ENCODE measurements at regions not wholly inside any gene's neighbourhood (a gene's known extent, or its start where the extent isn't known, plus 50 kb on each side); places are given as distances from the start of the nearest gene placed in this dataset.
"Not testable (repeated sequence)": the region's sequence is repeated elsewhere in the genome, so short reads cannot be mapped to it uniquely, and the experiment has no call there.

DNA sequence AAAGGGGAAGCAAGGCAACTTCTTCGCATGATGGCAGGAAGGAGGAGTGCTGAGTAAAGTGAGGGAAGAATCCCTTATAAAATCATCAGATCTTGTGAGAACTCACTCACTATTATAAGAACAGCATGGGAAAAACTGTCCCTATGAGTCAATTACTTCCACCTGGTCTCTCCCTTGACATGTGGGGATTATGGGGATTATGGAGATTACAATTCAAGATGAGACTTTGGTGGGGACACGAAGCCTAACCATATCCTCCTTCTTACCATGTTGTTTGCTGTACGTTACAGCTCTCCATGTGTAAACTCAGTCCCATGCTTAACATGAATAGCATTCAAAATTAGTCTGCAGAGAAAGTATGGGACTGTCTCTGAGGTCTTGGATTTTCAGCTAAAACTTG, 1096.8 kb upstream of the ACVR2A start:
- DNase-seq = no peak

DNA sequence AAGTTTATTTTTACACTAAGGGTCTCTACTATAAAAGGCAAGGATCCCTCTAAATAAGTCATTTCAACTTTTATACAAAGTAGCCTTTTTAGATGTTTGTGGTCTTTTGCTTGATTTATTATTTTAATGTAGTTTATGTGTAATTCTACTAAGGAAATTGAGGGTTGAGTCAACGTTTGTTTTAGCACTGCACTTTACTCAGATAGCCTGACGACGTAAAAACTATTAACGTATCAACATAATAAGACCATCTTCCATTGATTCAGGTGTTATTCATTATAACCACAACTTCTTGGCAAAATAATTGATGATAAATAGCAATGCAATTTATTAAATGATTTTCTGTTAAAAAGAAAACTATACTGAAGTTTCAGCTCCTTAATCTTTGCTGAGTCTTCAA, 1103.6 kb upstream of the ACVR2A start:
- no peak for DNase-seq

DNA sequence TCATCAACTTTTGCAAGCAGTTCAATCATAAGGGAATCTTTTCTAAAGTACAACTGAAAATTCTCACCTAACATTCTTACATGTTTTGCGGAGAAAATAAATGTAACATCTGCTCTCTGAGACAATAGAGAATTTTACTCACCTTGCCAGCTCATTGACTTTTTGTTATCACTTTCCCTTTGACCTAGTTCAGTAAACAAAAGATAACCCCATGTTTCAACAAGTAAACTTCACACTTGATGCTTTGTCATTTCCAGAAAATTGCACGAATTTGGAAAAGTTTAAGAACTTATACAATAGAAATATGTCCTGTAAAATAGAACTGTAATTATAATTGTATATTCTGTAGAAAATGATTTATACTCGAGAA, 1110.0 kb upstream of the ACVR2A start:
- no peak for DNase-seq

DNA sequence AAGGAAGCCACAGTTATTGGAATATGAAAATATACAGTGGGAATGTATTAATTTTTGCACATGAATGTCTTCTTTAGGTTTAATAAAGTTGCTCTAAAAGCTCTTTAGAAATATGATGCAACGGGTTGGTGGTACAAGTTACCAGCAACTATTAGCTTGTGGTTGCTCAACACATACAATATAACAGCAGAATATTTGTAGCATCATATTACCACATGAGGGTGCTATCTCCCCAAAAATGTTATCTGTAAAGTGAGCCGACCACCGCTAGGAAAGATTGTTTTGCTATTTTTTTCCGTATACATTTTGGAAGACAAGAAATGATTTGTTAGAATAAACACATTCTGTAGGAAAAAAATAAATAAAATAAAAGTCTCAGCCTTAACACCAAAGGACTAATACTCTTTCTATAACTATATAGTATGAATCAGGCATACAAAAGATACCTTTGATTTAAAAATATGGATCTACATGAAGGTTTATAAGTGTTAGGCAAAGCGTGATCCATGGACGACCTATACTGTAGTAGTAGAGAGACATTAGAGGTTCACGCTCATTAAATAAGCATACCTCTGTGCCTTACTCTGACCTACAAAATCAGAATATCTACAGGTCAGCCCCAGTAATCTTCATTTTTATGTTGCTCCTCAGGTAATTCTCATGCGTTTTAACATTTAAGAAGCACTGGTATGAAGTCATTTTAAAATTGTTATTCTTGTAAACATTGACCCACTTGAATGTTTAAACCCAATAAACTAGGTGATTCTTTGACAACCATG, 1110.6 kb upstream of the ACVR2A start:
- no peak for DNase-seq

DNA sequence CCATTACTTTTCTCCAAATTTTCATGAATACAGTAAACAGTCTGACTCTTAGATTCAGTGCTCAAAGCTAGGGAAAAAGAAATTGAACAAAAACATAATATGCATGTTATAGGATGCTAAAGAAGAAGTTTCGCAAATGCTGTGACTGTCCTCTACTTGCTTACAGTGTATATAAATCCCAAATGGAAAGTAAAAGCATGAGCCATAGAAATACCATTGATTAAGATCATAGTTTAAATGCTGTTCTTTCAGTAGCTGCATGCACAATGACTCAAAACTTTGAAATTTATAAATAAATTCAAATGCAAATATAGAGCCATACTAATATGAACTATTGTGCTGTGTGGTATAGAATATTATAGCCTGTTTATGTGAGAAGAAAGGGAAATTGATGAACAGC, 1113.9 kb upstream of the ACVR2A start:
- DNase-seq = no peak

DNA sequence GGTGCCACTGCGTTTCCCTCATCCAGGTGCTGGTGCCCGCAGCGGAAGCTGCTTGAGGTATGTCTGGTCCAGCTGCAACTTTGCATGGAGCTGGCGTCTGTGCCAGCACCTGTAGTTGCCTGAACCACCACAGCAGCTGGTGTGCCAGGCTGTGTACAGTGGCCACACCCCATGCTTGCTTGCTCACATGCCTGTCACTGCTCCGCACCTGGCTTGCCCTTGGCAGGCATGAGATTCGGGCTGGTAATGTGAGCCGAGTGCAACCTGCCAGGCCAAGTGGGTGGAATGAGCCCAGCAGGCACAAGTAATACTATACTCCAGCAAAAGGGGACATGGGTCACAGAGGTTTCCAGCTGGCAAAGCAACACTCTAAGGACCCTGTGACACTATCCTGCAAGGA, 1123.3 kb upstream of the ACVR2A start:
- DNase-seq = no peak

DNA sequence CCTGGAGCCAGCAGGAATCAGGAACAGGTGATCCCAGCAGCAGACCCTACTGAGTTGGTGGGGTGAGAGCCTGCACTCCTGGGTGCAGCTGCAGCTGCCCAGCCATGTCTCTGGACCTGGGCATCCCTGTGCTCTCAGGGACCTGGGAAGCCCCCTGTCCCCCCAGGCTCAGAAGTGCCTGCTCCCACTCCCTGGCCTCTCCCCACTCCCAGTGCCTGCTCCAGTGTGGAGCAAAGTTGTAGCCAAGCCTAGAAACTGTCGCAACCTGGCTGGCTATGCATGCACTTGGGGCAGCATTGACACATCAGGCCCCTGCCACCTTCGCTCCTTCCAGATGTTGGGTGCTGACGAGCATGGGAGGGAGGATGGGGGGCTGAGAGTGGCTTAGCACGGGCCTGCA, 1124.7 kb upstream of the ACVR2A start:
- no peak for DNase-seq

DNA sequence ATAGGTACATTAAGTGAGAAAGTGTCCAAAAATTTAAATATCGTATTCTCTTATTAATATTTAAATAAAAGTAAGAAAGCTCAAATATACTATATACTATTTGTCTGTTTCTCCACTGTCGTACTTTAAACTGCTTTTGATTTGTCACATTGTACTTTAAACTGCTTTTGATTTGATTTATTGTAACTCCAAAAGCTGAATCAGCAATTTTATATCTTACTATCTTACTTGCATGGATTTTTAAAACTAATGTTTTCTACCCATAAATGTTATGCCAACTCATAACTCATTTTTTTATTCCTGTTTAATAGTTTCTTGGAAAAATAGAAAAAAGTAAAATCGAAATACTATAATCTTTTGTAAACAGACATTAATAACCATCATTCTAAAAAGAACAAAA, 1128.2 kb upstream of the ACVR2A start:
- DNase-seq = no peak

DNA sequence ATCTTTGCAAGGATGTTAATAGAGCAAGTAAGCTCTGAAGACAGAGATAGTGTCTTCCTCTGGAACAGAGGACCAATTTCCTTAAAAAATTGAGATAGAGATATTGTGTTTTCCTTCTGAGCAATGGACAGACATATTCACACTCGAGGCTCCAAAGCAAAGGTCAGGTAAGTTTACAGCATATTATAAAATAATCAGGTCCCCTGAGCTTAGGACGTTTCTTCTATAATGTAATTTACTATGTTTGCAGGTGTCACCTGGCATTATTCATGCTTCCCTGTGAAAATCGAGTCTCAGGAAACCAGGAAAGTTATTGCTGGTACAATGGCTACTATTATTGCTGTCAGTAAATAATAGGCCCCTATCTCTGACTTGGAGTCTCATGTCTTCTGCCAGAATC, 1135.8 kb upstream of the ACVR2A start:
- no peak for DNase-seq

DNA sequence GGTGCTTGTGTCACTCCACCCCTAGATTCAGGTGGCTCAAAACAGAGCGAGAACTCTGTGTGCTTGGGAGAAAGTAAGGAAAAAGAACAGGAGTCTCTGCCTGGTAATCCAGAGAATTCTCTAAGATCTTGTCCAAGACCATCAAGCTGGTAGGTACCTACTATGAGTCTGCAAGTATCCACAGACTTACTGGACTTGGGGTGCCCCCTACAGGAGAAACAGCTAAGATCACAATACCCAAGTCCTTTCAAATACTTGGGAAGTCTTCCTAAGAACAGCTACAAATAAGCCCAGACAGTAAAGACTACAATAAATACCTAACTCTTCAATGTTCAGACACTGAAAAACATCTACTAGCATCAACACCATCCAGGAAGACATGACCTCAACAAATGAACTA, 1143.6 kb upstream of the ACVR2A start:
- DNase-seq = no peak

DNA sequence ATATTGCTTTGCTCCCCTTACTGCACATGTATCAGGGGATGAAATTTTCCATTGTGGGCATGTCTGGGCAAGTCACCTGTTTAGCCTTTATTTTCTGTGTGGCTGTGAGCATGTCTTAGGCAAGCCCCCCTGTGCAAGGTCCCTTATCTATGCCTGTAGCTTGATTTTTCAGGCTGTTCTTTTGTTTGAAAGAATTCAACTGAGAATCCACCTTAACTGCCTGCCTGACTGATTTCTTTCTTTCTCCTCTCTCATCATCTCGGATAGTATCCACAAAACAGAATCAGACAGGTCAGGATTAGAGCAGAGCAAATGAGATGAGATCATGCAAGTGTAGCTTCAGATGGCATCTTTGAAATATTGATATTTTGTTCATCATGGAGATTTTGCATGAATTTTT, 1147.5 kb upstream of the ACVR2A start:
- no peak for DNase-seq

DNA sequence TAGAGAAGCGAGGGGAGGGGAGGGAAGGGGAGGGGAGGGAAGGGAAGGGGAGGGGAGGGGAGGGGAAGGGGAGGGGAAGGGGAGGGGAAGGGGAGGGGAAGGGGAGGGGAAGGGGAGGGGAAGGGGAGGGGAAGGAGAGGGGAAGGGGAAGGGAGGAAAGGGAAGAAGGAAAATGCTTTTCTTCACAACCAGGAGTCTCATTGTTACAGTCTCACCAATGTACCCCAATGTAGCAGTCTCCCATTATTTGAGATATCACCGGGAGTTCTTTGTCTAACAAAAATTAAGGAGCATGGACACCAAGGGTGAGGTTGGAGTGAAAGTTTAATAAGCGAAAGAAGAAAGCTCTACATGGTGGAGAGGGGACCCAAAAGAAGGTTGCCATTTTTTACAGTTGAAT, 1148.0 kb upstream of the ACVR2A start:
- DNase-seq = not testable (repeated sequence)

DNA sequence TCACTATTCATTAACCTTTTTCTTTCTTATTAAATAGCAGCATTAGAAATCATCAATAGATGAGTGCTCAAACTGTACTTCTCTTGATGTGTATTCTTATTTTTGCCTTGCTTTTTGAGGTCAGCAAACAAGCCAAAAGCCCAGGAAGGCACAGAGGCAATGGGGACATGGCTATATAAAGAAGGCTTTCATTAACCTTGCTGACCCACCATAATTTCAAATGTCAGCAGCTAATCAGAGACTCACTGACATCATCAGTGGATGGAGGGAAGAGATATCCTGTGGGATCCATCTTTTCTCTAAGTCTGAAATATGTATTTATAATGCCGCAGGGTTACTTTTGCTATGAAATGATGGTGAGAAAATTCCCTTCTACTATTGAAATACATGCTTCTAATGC, 1162.8 kb upstream of the ACVR2A start:
- DNase-seq = no peak

DNA sequence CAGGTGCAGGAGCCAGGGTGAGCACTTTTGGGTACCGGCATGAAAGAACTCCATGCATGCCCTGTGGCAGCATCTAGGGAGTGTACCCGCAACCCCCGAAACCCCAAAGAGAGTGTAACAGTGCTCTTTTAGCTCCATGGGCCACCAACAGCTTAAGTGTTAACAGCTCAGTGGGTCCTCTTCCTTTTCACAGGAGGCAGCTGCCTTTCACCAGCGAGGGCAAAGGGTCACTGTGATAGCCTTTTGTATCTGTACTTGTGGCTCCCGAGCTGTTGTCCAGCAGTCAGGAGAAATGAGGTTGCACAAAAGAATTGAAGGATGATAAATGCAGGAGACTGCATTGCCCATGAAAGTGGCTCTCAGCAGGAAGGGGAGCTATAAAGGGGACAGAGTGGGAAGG, 1166.3 kb upstream of the ACVR2A start:
- DNase-seq = no peak

DNA sequence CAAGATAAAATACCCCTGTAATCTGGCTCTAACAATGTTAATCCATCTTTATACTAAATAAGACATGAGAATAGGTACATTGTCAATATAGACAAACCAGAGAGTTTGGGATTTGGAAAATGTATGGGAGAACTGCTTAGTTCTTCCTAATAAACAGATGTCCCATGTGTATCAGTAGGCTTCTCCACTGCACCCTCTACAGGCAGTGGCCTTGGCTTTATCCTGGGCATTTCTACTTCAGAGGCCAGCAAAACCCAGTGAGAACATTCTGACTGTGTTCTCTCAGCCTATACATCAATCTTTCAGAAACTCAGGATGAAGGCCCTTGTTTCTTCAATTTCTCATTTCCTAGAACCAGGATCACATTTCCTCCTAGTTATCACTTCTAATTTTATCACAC, 1167.5 kb upstream of the ACVR2A start:
- DNase-seq = no peak

DNA sequence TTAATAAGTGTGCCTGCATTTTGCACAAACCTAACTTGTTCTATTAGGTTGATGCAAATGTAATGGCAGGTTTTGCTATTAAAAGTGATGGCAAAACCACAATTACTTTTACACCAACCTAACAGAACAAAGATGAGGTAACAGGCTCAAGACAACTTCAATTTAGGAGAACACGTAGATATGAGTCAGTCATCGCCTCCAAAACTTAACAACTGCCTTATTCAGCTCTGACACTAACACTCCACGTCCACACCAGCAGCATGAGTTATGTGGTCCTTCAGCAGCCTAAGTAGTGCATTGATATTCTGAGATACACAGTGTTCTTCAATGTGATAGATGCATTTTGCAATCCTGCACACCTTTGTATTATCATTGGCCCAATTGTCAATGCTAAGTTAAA, 1175.1 kb upstream of the ACVR2A start:
- no peak for DNase-seq

DNA sequence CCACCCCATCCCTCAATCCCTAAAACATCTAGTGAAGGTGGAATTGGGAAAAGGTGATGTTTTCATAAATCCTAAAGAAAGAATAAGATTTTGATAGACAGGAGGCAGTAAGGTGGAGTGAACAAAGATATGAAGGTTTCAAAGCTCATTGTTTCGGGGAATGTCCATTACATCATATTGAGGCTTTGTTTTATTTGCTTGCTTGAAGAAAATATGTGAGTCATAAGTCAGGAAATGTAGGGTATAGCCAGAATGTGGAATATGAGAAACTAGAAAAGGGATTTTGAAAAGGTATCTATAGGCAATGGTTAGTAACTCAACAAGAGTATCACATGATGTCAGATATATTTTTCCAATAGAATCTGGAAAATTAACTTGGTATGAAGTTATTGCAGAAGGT, 1178.5 kb upstream of the ACVR2A start:
- DNase-seq = no peak

DNA sequence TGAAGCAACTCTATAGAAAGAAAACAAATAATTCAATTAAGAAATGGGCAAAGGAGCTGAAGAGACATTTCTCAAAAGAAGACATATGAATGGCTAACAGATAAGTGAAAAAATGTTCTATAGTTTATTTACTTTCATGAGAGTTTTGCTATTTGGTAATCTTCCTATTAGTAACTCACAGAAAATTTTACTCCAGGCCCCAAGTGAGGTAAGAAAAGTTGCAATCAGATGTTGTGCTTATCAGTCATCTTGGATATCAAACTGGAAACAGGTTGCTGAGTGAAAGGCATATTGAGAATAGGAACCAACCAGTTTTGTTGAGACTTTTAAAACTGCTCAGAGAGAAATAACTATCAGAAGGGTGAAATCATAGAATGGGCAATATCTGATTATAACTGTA, 1179.0 kb upstream of the ACVR2A start:
- DNase-seq = no peak

DNA sequence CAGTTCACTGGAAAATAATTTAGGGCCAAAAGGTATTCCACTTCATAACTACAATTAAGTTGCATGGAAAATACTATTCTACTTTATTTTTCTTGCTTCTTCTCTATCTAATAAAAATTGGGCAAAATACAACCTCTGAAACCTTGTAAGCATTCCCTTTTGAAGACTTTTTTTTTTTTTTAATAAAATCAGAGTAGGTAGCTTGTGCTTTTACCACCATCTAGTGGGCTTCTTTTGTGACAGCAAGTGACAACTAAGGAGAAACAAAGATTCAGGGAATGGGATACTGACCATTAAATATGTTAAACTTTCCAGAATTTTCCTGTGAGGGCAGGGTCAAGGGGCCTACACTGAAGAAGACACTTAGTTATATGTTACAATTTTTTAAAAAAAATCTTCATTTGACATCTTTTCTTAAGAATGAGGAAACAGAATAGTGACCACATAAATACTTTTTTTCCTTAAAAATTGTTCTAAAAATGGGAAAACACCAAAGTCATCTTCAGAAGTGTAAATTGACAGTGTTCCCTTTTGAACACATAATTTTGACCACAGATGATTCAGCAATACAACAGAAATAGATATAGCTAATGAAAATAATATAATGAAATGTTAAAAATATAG, 1183.2 kb upstream of the ACVR2A start:
- DNase-seq = no peak

DNA sequence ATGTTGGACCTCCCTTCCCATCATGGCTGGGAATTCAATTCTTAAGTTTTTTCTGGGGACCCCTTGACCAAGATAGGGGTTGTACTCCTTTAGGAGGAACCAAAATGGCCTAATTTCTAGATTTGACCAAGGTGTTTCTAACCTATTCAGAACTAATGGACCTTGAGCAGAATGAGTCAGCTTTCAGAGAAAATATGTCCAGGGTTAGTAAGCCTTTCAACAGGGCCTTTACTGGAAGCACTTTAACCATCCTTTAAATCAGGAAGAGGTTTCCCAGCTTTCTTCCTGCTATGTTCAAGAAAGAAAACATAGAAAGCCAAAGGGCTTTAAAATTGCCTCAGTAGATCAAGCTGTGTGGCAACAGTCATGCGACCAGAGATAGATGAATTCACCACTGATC, 1184.9 kb upstream of the ACVR2A start:
- DNase-seq = no peak

DNA sequence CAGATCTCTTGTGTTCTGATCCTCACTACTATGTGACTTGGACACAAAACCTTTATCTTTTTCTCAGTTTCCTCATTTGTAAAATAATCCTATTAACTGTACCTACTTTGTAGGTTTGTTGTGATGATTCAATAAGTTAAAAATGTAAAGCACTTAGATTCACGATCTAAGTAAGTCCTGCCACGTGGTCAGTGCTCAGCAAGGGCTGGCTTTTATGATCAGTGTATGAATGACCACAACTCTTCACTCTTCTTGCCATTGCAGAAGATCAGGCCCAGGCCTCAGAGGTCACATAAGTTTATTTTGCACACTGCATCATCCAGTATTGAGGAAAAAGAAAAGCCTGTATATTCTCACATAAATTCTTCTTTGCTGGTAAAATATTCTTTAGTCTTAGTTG, 1192.5 kb upstream of the ACVR2A start:
- DNase-seq = no peak

DNA sequence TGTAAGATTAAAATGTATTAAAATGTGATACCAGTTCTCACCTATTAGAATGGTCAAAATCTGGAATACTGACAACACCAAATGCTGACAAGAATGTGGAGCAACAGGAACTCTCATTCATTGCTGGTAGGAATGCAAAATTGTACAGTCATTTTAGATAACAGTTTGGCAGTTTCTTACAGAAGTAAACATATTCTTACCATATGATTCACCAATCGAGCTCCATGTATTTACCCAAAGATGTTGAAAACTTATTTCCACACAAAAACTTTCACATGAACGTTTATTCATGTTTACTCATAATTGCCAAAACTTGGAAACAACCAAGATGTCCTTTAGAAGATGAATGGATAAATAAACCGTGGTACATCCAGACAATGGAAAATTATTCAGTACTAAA, 1193.5 kb upstream of the ACVR2A start:
- no peak for DNase-seq

DNA sequence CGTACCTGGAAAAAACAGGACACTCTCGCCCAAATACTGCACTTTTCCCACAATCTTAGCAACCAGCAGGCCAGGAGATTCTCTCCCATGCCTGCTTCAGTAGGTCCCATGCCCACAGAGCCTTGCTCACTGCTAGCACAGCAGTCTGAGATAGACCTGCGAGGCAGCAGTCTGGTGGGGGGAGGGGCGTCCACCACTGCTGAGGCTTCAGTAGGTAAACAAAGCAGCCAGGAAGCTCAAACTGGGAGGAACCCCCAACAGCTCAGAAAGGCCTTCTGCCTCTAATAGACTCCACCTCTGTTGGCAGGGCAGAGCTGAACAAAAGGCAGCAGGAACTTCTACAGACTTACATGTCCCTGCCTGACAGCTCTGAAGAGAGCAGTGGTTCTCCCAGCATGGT, 1202.8 kb upstream of the ACVR2A start:
- no peak for DNase-seq

DNA sequence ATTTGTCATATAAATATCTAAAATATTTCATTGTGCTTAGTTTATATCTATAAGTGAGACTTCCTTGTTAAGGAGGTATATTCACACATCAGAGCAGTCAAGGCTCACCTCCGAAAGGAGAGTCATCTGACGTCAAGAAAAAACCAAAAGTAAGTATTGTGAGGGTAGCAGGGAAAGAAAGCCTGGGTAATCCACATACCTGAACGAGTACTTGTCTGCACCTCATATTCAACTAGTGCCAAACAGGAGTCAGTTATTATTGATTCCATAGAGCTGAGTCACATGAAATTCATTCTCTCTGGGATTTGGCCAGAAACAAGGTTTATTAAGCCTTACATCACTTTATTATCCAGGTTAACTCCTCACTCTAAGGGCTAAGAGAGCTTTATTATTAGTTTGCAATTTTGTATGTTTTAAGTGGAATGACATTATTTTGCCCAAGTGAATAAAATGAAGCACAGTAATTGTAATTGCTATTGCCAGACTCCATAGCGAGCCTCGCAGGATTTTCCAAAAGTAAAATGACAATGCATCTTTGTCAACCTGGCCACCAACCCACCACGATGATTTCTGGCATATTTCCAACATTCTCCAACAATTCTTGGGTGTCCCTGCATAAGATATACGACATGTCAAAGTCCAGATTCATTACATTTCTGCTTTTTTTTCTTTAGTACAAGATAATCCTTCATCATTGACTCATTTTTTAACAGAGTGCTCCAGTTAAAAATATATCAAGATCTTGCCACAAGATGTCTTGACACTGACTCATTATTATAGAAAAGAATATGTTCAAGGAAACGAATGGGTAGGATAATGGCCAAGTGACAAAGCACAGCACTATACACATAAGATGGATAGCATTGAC, 1210.4 kb upstream of the ACVR2A start:
- no peak for DNase-seq
